ENCODE measurements at regions not wholly inside any gene's neighbourhood (a gene's known extent, or its start where the extent isn't known, plus 50 kb on each side); places are given as distances from the start of the nearest gene placed in this dataset.

GRCh38 chr5:74040811-74041491, 415.0 kb downstream of the ARHGEF28 start:
- DNase-seq: no peak

DNA sequence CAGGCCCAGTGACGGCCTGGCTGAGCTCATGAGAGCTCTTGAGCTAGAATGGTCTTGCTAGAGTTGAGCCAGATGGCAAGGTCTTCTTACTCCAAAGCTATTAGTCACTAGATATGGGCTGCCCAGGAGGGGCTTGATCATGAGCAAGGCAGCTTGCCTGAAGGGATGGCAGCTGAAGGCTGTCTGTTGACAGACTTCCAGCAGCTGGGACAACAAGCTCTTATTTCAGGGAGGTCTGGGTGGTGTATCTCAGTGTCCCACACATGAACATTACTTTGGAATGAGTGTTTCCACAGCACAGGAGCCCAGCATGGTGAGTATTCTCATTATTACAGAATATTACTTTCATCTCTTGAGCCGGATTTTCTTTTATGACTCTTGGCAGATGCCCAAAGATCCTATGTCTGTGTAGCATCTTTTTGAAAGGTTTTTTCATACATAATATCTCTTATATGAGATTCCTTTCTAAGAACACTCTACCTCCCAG, 414.1 kb downstream of the ARHGEF28 start:
- DNase-seq: no peak

DNA sequence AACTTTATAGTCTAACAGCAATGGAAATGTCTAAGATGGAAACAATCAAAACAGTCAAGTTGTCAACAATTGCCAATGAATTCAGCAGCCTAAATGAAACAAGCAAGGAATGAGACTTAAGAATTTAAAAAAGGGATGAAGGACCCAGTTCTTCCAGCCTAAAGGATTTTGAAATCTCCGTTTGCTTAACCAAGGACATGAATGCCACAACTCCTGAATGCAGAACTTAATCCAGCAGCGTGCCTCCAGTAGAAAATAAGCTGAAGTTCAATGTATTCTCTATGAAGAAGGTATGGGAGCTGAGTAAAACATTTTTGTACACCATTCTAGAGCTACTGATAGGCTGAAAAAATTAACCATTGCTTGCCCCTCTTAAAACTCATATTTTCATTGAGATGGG, 411.3 kb downstream of the ARHGEF28 start:
- no peak for DNase-seq

GRCh38 chr5:74035521-74035937, 409.5 kb downstream of the ARHGEF28 start:
- no peak for DNase-seq

- no peak for DNase-seq
Measured at GRCh38 chr5:74034733-74035132, 408.7 kb downstream of the ARHGEF28 start.

DNA sequence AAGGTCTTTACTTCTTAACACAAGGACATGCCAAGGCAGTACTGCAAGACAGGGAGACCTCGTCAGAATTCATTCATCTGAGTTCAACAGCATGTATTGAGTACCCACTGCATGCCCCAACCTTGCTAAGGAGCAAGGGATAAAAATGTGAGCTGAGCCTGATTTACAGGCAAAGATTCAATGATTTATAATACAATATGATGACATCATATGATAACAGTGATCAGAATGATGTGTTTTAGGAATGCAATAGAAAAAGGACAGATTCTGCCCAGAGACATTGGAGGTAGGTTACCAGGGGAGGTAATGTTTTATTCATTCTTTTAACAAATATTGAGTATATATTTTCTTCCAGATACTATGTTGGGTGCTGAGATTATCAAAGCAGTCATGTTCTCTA, 406.6 kb downstream of the ARHGEF28 start:
- no peak for DNase-seq

DNA sequence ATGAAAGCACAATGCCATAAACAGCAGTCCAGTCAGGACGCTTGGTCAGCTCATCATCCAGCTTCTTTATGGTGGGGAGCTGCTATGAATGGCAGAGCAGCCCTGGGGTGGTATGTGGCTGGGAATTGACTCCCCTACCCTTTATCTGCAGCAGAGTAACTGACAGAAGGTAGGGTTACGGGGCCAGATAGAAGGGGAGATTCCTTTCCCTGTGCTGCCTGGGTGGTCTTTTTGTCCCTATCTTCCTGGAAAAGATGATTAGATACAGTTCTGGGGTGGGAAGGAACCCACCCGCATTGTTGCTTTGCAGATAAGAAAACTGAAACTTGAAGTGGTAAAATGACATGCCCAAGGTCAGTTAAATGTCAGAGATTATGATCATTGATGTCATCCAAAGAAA, 405.5 kb downstream of the ARHGEF28 start:
- no peak for DNase-seq

DNA sequence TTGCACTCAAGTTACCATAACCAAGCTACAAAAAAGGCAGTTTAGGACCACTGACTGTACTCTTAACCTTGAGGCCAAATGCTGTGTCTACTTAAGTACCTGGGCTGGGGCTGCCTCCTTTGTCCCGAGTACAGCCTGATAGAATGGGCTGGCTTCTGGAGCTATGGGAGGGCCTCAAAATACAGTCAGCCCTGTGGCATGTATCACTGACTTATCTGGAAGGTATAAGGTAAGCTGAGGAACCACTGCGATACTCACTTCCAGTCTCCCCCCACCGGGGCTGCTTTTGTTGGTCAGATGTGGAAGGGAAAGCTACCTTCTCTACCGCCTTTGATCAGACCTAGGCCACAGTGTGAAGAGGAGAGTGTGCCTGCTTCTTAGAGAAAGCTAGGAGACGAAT, 404.8 kb downstream of the ARHGEF28 start:
- no peak for DNase-seq

GRCh38 chr5:74030371-74030770, 404.4 kb downstream of the ARHGEF28 start:
- no peak for DNase-seq

DNA sequence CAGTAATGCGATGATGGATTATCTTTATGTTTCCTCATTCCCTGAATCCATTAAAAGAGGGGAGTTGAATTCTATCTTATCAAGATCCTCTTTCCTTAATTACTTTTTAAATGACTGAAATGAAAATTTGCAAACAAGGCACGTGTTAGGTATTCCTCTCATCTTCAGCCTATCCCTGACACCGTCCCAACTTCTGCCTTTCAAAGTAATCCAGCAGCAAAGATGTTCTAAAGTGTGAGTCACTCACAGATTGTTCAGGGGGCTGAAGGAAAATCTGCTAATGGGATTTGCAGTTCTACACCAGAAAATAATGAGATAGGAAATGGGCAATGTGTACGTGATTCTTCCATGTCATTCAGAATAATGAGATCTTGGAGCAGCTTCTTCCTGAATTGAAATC, 403.0 kb downstream of the ARHGEF28 start:
- no peak for DNase-seq

GRCh38 chr5:74028406-74028805, 402.4 kb downstream of the ARHGEF28 start:
- no peak for DNase-seq

DNA sequence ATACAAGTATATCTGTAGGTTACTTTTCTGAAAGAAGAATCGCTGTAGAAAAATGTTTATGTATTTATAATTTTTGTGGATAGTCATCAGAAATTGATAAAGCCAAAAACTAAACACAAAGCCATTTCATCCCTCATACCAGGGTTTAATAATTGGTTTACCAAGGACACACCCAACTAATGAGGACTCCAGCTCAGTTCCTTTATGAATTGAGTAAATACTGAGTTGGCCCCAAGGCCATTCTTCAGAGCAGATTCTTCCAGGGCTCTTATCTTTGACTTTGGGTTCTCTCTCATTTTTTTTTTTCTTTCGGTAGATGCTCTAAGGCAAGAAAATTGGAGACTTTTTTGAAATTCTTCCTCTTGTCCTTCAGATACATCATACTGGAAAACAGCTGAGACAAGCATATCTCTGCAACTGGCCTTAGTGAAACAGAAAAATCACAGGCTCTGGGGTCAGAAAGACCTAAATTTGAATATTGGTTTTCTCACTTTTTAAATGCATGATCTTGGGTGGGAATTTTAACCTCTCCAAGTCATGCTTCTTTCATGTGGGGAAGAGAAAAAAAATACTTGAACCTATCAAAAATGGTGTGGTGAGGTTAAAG, 401.8 kb downstream of the ARHGEF28 start:
- no peak for DNase-seq

GRCh38 chr5:74026310-74026709, 400.3 kb downstream of the ARHGEF28 start:
- no peak for DNase-seq

- no peak for DNase-seq
Measured at GRCh38 chr5:74021126-74021525, 395.1 kb downstream of the ARHGEF28 start.

DNA sequence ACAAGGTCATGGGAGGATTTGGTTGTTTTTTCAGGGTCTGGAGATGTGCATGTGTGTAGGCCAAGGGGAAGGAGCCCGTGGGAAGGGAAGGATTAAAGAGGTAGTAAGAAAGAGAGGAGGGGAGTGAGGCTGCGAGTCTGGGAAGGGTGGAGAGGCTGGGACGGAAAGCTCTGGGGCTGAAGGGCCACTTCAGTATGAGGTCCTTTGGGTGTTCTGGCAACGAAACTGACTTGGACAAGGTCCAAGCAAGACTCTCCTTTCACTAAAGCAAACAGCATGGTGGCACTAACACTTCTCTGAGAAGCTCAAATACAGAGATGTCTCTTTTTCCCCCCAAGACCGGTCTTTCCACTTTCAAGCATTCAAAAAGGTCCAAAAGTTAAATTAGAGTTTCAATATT, 394.5 kb downstream of the ARHGEF28 start:
- DNase-seq: no peak

DNA sequence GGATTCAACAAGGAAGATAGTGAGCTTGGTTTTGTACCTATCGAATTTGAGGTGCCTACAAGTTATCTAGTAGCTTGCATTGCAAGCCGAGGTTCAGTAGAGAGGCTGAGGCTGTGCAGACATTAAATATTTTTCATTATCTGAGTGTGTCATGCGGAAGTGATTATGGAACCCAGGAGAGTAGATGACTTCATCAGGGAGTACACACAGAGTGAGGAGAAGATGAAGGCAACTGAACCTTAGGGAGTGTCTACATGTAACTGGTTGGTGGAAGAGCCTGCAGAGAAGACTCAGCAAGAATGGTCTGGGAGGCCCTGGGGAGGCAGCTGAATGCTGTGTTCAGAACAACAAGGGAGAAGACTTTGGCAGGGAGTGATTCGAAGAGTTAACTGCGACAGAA, 393.9 kb downstream of the ARHGEF28 start:
- DNase-seq: no peak

DNA sequence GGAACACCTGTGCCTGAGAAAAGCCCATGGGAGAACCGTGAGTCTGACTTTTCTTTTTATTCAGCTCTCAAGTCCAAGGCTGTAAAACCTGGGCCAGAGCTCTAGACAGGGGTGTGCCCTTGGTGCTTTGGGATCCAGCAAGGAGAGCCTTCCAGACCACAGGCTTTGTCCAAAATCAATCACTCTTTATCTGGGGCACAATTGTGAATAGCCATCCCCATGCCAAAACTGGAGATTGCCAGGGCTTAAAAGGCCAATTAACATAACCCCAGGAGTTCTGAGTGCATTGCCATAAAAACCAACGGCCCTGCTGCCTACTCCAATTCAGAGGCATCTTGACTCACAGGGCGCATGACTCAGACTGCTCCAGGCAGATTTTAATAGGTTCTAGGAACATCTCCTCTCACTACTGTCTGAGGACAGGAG, 391.8 kb downstream of the ARHGEF28 start:
- no peak for DNase-seq

DNA sequence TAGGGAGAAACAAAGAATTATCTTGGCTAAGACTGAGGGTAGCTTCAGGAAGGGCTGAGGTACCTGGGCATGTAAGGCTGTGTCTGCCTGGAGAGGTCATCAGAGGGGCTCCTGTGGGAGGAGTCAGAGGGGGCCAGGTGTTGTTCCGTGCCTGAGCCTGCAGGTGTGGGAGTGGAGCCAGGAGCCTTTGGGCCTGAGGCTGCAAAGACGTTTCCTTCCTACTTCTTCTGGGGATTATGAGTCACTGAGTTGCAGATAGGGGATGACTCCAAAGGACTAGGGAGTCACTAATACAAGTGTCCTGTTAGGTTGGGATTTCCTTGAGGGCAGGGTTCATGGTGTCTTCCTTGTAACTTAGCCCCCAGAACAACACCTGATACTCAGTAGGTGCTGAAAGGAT, 391.1 kb downstream of the ARHGEF28 start:
- DNase-seq: no peak

DNA sequence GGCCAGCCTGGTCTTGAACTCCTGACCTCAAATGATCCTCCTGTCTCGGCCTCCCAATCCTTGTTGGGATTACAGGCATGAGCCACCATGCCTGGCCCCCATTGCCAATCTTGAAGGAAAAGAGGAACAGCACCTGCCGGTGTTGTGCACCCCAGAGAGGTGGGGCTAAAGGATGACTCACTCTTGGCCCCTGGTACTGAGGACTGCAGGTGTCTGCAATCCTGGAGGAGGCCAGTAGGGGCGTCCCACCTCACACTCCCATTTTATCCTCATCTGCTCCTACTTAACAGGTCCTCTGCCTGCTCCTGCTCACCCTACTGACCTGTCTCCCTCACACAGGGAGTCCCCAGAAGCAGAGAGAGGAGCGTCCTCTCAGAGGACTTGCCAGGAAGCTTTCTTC, 390.4 kb downstream of the ARHGEF28 start:
- DNase-seq: no peak

- no peak for DNase-seq
Measured at GRCh38 chr5:74015716-74016115, 389.7 kb downstream of the ARHGEF28 start.

DNA sequence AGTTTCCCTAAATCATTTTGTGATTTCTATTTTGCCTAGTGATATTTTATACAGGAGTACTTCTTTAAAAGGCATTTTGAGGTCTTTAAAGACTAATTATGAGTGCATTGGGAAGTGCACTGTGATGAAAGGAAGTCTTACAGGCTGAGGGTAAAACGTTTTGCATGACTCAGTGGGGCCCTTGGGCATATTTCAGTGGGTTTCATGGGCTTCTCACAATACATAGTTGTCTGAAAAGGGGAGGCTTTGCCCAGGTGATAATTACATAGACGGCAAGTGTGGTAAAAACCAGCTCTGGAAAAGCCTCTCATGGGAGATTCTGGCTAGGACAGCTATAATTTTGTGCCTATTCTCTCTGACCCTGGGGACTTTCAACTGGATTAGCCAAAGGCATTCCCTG, 387.2 kb downstream of the ARHGEF28 start:
- no peak for DNase-seq

DNA sequence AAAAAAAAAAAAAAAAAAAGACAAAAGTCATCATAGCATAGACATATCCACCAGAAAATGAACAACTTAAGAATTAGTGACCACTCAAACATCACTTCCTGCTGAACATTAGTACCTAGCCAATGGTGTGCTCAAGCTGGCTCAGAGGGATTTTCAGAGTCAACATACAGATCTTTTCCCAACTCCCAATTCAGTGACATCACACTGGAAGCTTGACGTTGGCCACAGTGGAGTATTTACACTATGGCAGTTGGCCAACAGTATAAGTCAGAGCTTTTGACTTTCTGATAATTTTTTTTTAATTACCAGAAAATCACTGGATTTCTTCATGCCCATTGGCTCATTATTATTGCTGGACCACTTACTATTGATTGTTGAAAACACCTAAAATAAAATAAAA, 383.5 kb downstream of the ARHGEF28 start:
- no peak for DNase-seq

- no peak for DNase-seq
Measured at GRCh38 chr5:74007193-74007592, 381.2 kb downstream of the ARHGEF28 start.

- DNase-seq: no peak
Measured at GRCh38 chr5:73999297-73999696, 373.3 kb downstream of the ARHGEF28 start.

- no peak for DNase-seq
Measured at GRCh38 chr5:73998489-73998888, 372.5 kb downstream of the ARHGEF28 start.

Measured in stimulated activated CD4-positive, alpha-beta T cell treated with anti-CD3 and anti-CD28 coated beads, Interleukin-4, amount 100 ng/mL, for 1 hour (primary cell).